ENCODE measurements at regions not wholly inside any gene's neighbourhood (a gene's known extent, or its start where the extent isn't known, plus 50 kb on each side); places are given as distances from the start of the nearest gene placed in this dataset.
"Not testable (repeated sequence)": the region's sequence is repeated elsewhere in the genome, so short reads cannot be mapped to it uniquely, and the experiment has no call there.

DNA sequence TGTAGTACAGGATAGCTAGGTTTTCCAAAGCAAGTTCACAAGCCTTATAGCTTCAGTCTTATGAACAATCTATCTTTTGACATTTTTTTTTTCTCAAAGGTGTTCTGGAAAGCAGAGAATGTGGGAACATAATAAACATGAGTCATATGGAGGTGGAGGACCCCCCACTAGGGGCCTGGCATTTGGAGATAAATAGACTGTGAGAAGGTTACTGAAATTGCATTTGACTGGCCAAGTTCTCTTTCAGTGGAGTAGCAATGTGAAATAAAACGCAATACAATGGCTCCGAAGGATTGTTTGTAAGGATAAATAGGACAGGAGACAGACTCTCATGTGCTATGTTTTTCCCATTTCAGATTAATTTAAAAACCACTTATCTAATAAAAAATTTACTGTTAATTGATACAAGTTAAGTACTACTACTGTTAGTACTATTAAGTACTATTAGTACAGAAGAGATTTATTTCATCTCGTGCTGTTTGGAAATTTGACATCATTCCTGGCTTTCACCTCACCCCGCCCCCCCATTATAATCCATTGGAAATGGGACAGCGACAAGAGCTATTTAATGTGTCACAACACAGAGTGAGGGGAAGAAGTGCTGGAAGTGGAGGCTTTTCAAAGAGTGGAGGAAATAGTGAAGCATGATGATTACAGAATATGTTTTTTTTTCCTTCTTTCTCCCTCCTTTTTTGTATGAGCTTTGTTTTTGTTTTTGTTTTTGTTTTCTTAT, 122.6 kb upstream of the ID4 start:
- DNase-seq = no peak

DNA sequence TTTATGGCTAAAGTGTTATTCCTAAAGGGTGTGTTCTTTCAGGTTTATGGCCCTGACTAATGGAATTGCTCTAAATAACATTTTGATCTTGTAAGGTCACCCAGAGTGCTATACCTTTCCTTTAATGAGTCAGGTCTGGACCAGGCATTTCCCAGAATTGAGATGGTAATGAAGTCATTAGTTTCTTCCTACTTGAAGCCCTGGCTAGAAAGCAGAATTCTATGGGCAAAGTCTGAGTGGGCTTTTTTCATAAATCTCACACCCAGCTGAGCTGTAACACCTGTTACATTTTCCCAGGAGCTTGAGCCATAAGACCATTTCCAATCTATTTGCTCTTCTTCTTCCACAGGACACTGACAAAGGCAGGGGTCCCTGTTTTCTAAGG, 122.0 kb upstream of the ID4 start:
- no peak for DNase-seq

DNA sequence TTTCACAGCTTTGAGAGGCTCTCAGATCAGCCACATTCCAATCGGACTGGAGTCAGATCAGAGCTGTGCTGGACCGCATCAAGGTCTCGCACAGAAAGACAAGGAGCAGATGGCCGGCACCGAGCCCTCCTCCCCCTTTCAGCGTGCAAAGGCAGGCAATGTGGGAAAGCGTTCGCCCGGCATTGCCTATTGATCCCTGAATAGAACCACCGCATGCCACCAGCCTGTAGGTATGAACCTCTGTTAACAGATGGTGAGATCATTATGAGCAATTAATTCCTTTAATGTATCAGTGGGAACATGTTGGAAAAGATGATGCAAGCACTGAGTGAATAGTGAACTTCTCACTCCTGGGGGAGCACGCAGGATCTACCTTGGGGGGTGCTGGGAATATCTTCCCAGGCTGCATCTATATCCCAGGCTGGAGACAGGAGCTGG, 117.5 kb upstream of the ID4 start:
- DNase-seq = no peak

DNA sequence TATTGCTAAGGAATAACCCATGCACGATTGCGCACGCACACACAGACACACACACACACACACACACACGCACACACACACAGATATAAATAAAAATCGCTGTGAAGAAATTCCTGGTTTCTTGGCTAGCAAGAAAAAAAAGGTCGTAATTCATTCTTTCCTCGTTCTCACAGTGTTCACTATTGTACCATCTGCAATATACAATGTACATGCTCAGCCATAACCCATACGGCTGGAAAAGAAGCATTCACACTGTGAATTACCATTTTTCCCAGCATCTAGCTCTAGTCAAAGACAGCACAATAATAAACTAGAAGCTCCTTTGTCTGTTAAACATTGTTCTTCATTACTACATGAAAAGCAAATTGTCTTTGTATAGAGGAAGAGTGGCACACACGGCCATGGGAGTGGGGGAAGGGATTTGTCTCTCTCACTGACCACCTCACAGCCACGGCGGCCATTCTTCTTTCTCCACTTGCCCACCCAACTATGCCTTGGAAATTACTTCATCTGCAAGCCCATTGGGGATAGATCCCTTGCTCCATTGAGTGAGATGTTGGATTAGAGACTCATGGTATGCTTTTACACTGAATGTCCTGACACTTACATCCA, 115.3 kb upstream of the ID4 start:
- no peak for DNase-seq

DNA sequence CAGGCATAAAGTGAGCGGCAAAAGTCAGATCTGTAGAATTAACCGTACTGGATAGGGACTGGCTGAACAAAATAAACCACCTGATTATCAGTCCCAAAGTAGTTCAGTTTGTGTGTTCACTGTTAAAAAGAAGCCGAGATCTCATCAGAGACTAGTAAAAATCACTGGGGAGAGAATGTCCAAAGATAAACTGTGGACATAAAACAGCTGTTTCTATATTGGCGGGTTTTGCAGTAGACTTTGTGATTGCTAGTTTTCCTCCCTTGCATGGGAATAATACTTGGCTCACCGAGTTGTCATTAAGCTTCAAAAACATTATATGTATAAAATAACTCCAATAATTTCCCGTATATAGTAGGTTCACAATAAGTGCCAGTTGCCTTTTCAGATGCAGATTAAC, 114.2 kb upstream of the ID4 start:
- no peak for DNase-seq

- no peak for DNase-seq
Observed at GRCh38 chr6:19723545-19723944, 113.6 kb upstream of the ID4 start.

- not testable (repeated sequence) for DNase-seq
Observed at GRCh38 chr6:19725436-19725835, 111.7 kb upstream of the ID4 start.

GRCh38 chr6:19731282-19731681, 105.9 kb upstream of the ID4 start:
- DNase-seq = no peak

DNA sequence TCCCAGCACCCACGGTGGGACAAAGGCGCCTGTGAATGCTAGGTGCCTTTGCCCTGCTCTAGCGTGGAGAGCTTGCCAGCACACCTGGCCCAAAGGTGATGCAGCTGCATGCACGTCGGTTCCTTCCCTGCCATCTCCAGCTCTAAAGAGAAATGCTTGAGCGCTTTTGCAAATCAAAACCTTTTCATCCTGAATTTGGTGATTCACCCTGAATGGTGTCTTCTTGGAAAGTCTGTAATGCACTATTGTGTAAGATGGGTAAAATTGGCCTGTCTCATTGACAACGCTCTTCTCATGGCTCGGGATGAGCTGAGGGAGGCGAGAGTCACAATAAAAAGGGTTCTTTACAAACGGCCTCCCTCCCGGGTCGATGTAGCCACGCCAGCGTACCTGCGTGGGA, 103.1 kb upstream of the ID4 start:
- no peak for DNase-seq

DNA sequence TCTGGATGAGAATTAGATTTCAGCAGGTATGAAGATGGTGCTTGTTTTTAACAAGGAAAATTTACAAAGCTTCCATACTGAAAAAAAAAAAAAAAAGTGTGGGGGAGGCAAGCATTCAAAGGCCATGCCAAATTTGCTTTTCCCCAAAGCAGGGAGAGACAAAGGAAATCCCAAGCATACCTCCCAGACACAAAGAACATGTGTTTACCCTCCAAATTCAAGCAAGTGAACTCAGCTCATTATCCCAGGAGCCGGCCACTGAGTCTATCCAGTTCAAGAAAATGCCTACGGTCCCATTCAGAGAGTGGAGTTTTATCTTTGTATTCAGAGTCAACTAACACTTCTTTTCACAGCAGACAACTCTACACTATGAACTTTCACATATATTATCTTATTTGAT, 102.7 kb upstream of the ID4 start:
- DNase-seq = no peak

GRCh38 chr6:19736066-19736465, 101.1 kb upstream of the ID4 start:
- no peak for DNase-seq

- DNase-seq = no peak
Observed at GRCh38 chr6:19738010-19738409, 99.2 kb upstream of the ID4 start.

GRCh38 chr6:19749722-19750121, 87.4 kb upstream of the ID4 start:
- DNase-seq = no peak

- DNase-seq = no peak
Observed at GRCh38 chr6:19752746-19753145, 84.4 kb upstream of the ID4 start.

DNA sequence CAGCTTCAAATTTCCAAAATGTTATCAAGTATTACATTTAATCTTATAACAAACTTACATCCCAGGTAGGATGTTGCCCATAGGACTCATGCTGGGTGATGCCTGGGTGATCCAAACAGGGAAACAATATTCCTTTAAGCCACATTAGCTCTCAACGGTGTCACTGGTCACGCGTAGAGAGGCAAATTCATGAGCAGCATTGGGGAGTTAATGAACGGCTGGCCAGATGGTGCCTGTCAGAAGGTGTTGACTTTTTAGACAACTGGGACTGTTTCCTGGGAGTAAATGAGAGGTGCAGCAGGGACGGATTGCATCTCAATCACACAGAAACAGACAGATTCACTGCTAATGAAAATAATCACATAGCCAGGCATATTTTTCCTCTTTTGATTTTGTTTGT, 83.3 kb upstream of the ID4 start:
- DNase-seq = no peak

- no peak for DNase-seq
Observed at GRCh38 chr6:19754686-19755085, 82.5 kb upstream of the ID4 start.

DNA sequence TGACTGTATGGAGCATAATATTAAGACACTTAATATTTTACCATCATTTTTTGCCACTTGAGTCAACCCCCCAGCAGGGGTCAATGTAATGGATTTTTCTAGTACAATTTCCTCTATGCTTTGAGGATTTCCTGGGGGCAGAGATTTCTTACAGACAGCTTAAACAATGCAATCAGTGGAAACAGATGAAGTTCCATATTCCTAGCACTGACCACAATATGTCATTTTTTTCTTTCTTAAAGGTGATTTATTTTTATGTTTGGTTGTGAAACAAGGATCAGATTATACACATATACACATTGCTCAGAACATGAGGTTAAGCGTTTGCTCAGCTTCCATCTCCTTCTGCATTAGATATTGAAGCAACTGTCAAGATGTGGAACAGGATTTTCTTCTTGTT, 82.0 kb upstream of the ID4 start:
- no peak for DNase-seq

DNA sequence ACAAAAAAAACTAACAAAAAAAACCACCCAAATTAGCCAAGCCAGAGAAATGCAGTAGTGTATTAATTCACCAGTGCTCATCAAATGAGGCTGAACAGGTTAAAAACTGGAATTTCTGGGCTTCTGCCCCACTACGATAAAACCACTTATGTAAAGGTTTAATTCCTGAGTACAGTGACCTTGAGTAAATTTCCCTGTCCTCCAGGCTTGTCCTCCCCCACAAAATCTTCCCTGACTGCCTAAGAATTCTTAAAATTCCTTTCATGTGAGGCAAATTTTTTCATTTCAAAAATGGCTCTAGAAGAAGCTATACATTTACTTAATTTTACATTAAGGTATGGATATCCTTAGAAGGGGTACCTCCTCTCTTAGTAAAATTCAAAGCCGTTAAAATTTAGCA, 80.1 kb upstream of the ID4 start:
- DNase-seq = no peak

GRCh38 chr6:19759117-19759880, 77.9 kb upstream of the ID4 start:
- DNase-seq = no peak

DNA sequence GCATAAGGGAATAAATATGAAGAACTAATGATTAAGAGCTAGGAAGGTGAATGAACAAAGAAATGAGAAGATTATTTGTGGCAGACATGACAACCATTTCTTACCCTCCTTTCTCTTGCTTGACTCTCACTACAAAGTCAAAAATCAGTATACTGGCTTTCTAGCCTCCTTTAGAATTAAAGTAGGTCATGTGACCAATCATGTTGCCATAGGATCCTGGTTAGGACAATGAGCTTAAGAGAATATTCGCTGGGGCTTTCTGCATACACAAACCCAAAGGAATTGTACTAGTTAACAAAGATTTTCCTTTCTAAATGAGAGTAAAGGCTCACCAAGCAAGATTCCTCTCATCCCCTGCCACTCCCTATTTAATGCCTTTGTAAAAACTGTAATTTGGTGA, 76.0 kb upstream of the ID4 start:
- no peak for DNase-seq

DNA sequence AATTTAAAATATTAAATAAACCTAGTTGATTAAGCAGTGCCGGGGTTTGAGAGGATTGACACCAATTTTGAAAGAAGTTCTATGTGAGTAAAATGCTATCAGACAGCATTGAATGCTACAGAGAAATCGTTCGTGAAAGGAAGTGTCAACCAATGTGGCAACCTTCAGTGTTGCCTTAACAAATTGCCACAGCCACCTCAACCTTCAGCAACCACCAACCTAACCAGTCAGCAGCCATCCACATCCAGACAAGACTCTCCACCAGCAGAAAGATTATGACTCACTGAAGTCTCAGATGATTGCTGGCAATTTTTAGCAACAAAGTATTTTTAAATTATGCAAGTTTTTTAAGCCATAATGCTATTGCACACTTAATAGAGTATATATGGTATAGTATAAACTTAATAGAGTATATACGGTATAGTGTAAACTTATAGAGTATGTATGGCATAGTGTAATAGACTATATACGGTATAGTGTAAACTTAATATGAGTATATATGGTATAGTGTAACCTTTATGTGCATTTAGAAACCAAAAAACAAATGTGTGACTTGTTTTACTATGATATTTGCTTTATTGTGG, 65.3 kb upstream of the ID4 start:
- DNase-seq = no peak

GRCh38 chr6:19772891-19773290, 64.3 kb upstream of the ID4 start:
- no peak for DNase-seq

- no peak for DNase-seq
Observed at GRCh38 chr6:19781269-19781668, 55.9 kb upstream of the ID4 start.

DNA sequence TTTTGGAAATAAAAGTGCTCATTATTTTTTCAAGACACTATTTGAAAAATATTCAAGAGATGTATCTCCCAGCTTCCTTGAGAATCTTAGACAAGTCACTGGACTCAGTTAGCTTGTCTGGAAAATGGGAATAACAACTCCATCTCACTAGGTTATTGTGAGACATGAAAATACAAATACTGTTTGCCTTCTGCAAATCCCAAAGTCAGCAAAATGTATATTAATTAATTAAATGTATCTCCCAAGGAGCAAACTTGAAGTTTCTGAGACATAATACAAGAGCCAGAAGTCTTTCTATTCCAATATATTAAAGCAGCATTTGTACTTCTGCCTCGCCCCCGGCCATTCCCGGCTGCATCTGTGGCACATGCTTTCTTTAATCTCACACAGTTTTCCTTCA, 54.6 kb upstream of the ID4 start:
- DNase-seq = no peak
